ENCODE measurements at regions not wholly inside any gene's neighbourhood (a gene's known extent, or its start where the extent isn't known, plus 50 kb on each side); places are given as distances from the start of the nearest gene placed in this dataset.

- TF ChIP-seq POLR2AphosphoS5 (IDR thresholded peaks at IDR 0.05) (no peak), EP300 (conservative IDR thresholded peaks at IDR 0.05; ENCODE audit: poor library complexity, severe bottlenecking) (no peak), CTCF (IDR thresholded peaks at IDR 0.05; ENCODE audit: poor library complexity, severe bottlenecking) (no peak), EZH2 (IDR thresholded peaks at IDR 0.05; ENCODE audit: borderline replicate concordance, insufficient read depth, low read length, poor library complexity, severe bottlenecking) (no peak), TAF1 (IDR thresholded peaks at IDR 0.05; ENCODE audit: low read depth) (no peak), MXI1 (conservative IDR thresholded peaks at IDR 0.05; ENCODE audit: poor library complexity, severe bottlenecking) (no peak), SMC3 (conservative IDR thresholded peaks at IDR 0.05; ENCODE audit: poor library complexity) (no peak)
- TF ChIP-seq, protein P1, sequence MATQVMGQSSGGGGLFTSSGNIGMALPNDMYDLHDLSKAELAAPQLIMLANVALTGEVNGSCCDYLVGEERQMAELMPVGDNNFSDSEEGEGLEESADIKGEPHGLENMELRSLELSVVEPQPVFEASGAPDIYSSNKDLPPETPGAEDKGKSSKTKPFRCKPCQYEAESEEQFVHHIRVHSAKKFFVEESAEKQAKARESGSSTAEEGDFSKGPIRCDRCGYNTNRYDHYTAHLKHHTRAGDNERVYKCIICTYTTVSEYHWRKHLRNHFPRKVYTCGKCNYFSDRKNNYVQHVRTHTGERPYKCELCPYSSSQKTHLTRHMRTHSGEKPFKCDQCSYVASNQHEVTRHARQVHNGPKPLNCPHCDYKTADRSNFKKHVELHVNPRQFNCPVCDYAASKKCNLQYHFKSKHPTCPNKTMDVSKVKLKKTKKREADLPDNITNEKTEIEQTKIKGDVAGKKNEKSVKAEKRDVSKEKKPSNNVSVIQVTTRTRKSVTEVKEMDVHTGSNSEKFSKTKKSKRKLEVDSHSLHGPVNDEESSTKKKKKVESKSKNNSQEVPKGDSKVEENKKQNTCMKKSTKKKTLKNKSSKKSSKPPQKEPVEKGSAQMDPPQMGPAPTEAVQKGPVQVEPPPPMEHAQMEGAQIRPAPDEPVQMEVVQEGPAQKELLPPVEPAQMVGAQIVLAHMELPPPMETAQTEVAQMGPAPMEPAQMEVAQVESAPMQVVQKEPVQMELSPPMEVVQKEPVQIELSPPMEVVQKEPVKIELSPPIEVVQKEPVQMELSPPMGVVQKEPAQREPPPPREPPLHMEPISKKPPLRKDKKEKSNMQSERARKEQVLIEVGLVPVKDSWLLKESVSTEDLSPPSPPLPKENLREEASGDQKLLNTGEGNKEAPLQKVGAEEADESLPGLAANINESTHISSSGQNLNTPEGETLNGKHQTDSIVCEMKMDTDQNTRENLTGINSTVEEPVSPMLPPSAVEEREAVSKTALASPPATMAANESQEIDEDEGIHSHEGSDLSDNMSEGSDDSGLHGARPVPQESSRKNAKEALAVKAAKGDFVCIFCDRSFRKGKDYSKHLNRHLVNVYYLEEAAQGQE (IDR thresholded peaks at IDR 0.05; ENCODE audit: borderline replicate concordance) = no peak
Observed at GRCh38 chr14:84894254-84894653, 635.7 kb upstream of the FLRT2 start.
